Keratinocyte (primary cell): ENCODE measurements at regions not wholly inside any gene's neighbourhood (a gene's known extent, or its start where the extent isn't known, plus 50 kb on each side); places are given as distances from the start of the nearest gene placed in this dataset.

Experiments
- DNase-seq: peaks from one replicate; pipeline ENCODE4 v3.0.0-alpha.2; 2011; ENCODE audit warnings: low read depth, missing footprints, low spot score
- FAIRE-seq: peaks from 2 replicates; lab custom pipeline; 2011; peaks lifted over from hg19 to GRCh38; lab: Jason Lieb, UNC
- H2AFZ ChIP-seq: 2 replicates; pipeline ENCODE4 v1.6.0; 2012; ENCODE audit warnings: low read length, control low read depth, inconsistent platforms; ENCODE audit not compliant: control insufficient read depth
- H3K27ac ChIP-seq: 2 replicates; pipeline ENCODE4 v1.5.1; 2011; ENCODE audit warnings: low read length; ENCODE audit not compliant: control insufficient read depth, insufficient read depth
- H3K27me3 ChIP-seq: 3 replicates; pipeline ENCODE4 v1.6.0; 2011; ENCODE audit warnings: low read length; ENCODE audit not compliant: control insufficient read depth, insufficient read depth; ENCODE audit errors: extremely low read depth
- H3K36me3 ChIP-seq, 2 experiments: 2 replicates in 1 of 2; 3 replicates in 1 of 2; pipeline ENCODE4 v1.5.1; 2011; ENCODE audit warnings: low read length in 2 of 2, mild to moderate bottlenecking in 1 of 2; ENCODE audit not compliant: control insufficient read depth in 2 of 2, insufficient read depth in 2 of 2; ENCODE audit errors: extremely low read depth in 1 of 2
- H3K4me1 ChIP-seq: 3 replicates; pipeline ENCODE4 v1.5.1; 2011; ENCODE audit warnings: low read length; ENCODE audit not compliant: control insufficient read depth, insufficient read depth; ENCODE audit errors: extremely low read depth
- H3K4me2 ChIP-seq: 3 replicates; pipeline ENCODE4 v1.6.0; 2011; ENCODE audit warnings: low read depth, low read length; ENCODE audit not compliant: control insufficient read depth, insufficient read depth; ENCODE audit errors: extremely low read depth
- H3K4me3 ChIP-seq, 3 experiments: fragments of 200-600 bp in 1 of 3; sonication (generic) in 1 of 3; 2 replicates in 2 of 3; 3 replicates in 1 of 3; pipeline ENCODE4 v1.5.1; 2011 to 2016; ENCODE audit warnings: low read length in 3 of 3, mild to moderate bottlenecking in 3 of 3, control low read depth in 2 of 3, inconsistent platforms in 1 of 3, low read depth in 1 of 3, mixed read lengths in 1 of 3, mixed run types in 1 of 3, moderate library complexity in 1 of 3; ENCODE audit not compliant: control insufficient read depth in 2 of 3, insufficient read depth in 2 of 3; ENCODE audit errors: extremely low read depth in 1 of 3
- H3K79me2 ChIP-seq: 2 replicates; pipeline ENCODE4 v1.6.0; 2012; ENCODE audit warnings: low read length; ENCODE audit not compliant: control insufficient read depth, insufficient read depth
- H3K9ac ChIP-seq: 3 replicates; pipeline ENCODE4 v1.6.0; 2011; ENCODE audit warnings: low read length; ENCODE audit not compliant: control insufficient read depth, insufficient read depth; ENCODE audit errors: extremely low read depth
- H3K9me1 ChIP-seq: 3 replicates; pipeline ENCODE4 v1.6.0; 2011; ENCODE audit warnings: low read length; ENCODE audit not compliant: control insufficient read depth, insufficient read depth; ENCODE audit errors: extremely low read depth
- H3K9me3 ChIP-seq: 2 replicates; pipeline ENCODE4 v1.5.1; 2012; ENCODE audit warnings: low read depth, low read length; ENCODE audit not compliant: control insufficient read depth
- H4K20me1 ChIP-seq: 3 replicates; pipeline ENCODE4 v1.6.0; 2011; ENCODE audit warnings: low read length; ENCODE audit not compliant: control insufficient read depth, insufficient read depth; ENCODE audit errors: extremely low read depth
- EZH2 ChIP-seq: IDR thresholded peaks from one replicate; pipeline ENCODE4 v1.6.1; 2012; ENCODE audit warnings: inconsistent platforms, mild to moderate bottlenecking, low read length, moderate library complexity
- dilution Hi-C: fragments of 300-500 bp; cut with MboI; formaldehyde crosslinking; loops from one replicate; pipeline ENCODE4 v1.7.0; 2020; ENCODE audit warnings: low sequenced_read_pairs; ENCODE audit not compliant: extremely low pct_ligation_motif_present
- TF ChIP-seq, protein P1 (sequence below), 3 experiments: IDR thresholded peaks in 1 of 3; conservative IDR thresholded peaks in 1 of 3; optimal IDR thresholded peaks in 1 of 3; 2 replicates in 2 of 3; 3 replicates in 1 of 3; pipeline versions ENCODE3 to v1.5.1; 2011; ENCODE audit warnings: low read length in 3 of 3, mild to moderate bottlenecking in 3 of 3, moderate library complexity in 2 of 3, control low read depth in 1 of 3, inconsistent platforms in 1 of 3; ENCODE audit not compliant: insufficient read depth in 2 of 3; ENCODE audit errors: extremely low read depth in 1 of 3

DNA sequence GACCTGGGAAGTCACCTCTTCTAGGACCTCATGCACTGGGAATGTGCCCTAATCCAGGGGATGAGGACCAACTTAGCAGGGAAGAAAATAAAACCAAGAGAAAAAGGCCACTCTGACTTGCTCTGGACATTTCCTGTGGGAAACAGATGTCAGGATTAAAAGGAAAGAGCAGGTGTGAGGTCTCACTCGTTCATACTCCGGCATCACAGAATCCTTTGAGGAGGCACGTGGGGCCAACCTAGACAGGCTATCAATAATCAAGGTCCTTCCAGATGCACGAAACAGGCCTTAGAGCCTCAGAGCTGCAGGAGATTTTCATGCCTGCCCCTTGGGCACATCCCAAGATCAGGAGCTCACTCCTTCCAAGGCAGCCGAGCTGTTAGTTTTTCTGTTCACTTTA is 321.5 kb upstream of the CCL2 start:
- no peak for TF ChIP-seq EZH2
- TF ChIP-seq, protein P1, sequence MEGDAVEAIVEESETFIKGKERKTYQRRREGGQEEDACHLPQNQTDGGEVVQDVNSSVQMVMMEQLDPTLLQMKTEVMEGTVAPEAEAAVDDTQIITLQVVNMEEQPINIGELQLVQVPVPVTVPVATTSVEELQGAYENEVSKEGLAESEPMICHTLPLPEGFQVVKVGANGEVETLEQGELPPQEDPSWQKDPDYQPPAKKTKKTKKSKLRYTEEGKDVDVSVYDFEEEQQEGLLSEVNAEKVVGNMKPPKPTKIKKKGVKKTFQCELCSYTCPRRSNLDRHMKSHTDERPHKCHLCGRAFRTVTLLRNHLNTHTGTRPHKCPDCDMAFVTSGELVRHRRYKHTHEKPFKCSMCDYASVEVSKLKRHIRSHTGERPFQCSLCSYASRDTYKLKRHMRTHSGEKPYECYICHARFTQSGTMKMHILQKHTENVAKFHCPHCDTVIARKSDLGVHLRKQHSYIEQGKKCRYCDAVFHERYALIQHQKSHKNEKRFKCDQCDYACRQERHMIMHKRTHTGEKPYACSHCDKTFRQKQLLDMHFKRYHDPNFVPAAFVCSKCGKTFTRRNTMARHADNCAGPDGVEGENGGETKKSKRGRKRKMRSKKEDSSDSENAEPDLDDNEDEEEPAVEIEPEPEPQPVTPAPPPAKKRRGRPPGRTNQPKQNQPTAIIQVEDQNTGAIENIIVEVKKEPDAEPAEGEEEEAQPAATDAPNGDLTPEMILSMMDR (optimal IDR thresholded peaks at IDR 0.05 in 1 of 3, IDR thresholded peaks at IDR 0.05 in 1 of 3, conservative IDR thresholded peaks at IDR 0.05 in 1 of 3; ENCODE audit: extremely low read depth in 1 of 3, insufficient read depth in 2 of 3, low read length in 3 of 3) = no peak
- dilution Hi-C loops = no loop called here

DNA sequence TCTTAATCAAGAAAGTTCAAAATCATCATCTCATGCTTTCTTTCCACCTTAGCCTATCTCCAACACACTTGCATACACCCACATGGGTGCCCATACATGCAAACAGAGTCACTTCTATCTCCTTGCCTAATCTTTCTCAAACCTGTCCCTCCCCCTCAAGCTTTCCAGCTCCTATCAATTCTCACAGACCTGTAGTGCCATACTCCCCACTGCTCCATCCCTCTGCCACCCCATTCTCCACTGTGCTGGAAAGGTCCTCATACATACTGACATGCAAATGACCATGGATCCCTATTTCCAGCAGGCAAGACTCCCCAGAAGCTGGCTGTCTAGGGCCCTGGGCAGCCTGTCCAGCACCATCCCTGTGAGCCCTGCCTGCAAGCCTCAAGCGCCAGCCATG is 320.4 kb upstream of the CCL2 start:
- dilution Hi-C loops = no loop called here
- no peaks in the 10 kb centered on the region for H3K79me2 ChIP-seq
- DNase-seq (no peak), FAIRE-seq (no peak)
- H4K20me1 ChIP-seq = no peaks in the 10 kb centered on the region
- H3K4me2 ChIP-seq = no peak overlapping the region
- no peaks in the 10 kb centered on the region for H3K4me1 ChIP-seq
- no peak overlapping the region for H3K27ac ChIP-seq
- H3K9ac ChIP-seq = no peak overlapping the region
- H3K27me3 ChIP-seq = peaks cover 2% of the 10 kb centered on the region
- no peak overlapping the region for H3K4me3 ChIP-seq
- no peaks in the 10 kb centered on the region for H3K9me3 ChIP-seq
- H3K9me1 ChIP-seq = no peaks in the 10 kb centered on the region
- H3K36me3 ChIP-seq = no peaks in the 10 kb centered on the region
- no peak for TF ChIP-seq EZH2
- TF ChIP-seq, protein P1 (optimal IDR thresholded peaks at IDR 0.05 in 1 of 3, IDR thresholded peaks at IDR 0.05 in 1 of 3, conservative IDR thresholded peaks at IDR 0.05 in 1 of 3; ENCODE audit: extremely low read depth in 1 of 3, insufficient read depth in 2 of 3, low read length in 3 of 3) = no peak
- H2AFZ ChIP-seq = no peak overlapping the region

More for the DNA sequence above, 321.5 kb upstream of the CCL2 start:
- no peak overlapping the region for H3K9ac ChIP-seq
- H3K4me1 ChIP-seq = no peaks in the 10 kb centered on the region
- H3K9me1 ChIP-seq = no peaks in the 10 kb centered on the region
- no peak overlapping the region for H2AFZ ChIP-seq
- H4K20me1 ChIP-seq = no peaks in the 10 kb centered on the region
- no peak overlapping the region for H3K4me2 ChIP-seq
- no peaks in the 10 kb centered on the region for H3K79me2 ChIP-seq
- no peak overlapping the region for H3K27ac ChIP-seq
- no peaks in the 10 kb centered on the region for H3K9me3 ChIP-seq
- H3K27me3 ChIP-seq = peaks cover 2% of the 10 kb centered on the region
- H3K4me3 ChIP-seq = no peak overlapping the region
- no peak for FAIRE-seq
- no peaks in the 10 kb centered on the region for H3K36me3 ChIP-seq
- no peak for DNase-seq
